A673 (cell line): ENCODE measurements at regions not wholly inside any gene's neighbourhood (a gene's known extent, or its start where the extent isn't known, plus 50 kb on each side); places are given as distances from the start of the nearest gene placed in this dataset.

Experiments
- EZH2 ChIP-seq: fragments of 200-600 bp; sonication (generic); IDR thresholded peaks from 2 replicates; pipeline ENCODE4 v1.6.1; 2017; ENCODE audit warnings: borderline replicate concordance, low read depth, mild to moderate bottlenecking, mixed read lengths, antibody characterized with exemption, low read length; ENCODE audit not compliant: poor library complexity, severe bottlenecking
- TF ChIP-seq, protein P1 (sequence below): fragments of 300-800, 200-600 bp; sonication (generic); conservative IDR thresholded peaks from 2 replicates; pipeline ENCODE4 v1.5.1; 2017; ENCODE audit warnings: low read depth, mild to moderate bottlenecking, antibody characterized with exemption, low read length, moderate library complexity, mixed read lengths

DNA sequence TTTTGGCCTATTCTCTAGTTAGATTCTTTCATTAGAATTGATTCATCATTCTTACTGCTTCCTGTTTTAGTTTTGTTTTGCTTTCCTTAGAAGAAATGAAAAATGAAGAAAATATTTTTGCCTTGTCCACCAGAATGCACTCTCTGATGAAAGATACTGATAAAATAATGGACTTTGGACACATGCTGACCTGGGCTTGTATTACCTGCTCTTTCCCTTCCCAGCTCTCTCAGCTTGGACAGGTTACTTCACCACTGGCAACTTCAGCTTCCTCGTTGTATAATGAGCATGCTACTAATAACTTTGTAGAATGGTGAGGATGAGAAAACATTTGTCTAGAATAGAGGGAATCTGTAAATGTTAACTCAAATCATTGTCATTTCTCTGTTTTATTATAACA, 1468.1 kb upstream of the WWC1 start:
- TF ChIP-seq EZH2 = no peak
- TF ChIP-seq, protein P1, sequence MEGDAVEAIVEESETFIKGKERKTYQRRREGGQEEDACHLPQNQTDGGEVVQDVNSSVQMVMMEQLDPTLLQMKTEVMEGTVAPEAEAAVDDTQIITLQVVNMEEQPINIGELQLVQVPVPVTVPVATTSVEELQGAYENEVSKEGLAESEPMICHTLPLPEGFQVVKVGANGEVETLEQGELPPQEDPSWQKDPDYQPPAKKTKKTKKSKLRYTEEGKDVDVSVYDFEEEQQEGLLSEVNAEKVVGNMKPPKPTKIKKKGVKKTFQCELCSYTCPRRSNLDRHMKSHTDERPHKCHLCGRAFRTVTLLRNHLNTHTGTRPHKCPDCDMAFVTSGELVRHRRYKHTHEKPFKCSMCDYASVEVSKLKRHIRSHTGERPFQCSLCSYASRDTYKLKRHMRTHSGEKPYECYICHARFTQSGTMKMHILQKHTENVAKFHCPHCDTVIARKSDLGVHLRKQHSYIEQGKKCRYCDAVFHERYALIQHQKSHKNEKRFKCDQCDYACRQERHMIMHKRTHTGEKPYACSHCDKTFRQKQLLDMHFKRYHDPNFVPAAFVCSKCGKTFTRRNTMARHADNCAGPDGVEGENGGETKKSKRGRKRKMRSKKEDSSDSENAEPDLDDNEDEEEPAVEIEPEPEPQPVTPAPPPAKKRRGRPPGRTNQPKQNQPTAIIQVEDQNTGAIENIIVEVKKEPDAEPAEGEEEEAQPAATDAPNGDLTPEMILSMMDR = no peak
